Putamen (tissue), 1 donor: ENCODE measurements at regions not wholly inside any gene's neighbourhood (a gene's known extent, or its start where the extent isn't known, plus 50 kb on each side); places are given as distances from the start of the nearest gene placed in this dataset.
A peak's percentile ranks its signal among the peaks of the same experiment; 100 is the strongest.
"Not testable (repeated sequence)": the region's sequence is repeated elsewhere in the genome, so short reads cannot be mapped to it uniquely, and the experiment has no call there.

Experiments
- DNase-seq: peaks from one replicate; pipeline ENCODE4 v3.0.0-alpha.2; 2016; ENCODE audit warnings: low spot score

DNA sequence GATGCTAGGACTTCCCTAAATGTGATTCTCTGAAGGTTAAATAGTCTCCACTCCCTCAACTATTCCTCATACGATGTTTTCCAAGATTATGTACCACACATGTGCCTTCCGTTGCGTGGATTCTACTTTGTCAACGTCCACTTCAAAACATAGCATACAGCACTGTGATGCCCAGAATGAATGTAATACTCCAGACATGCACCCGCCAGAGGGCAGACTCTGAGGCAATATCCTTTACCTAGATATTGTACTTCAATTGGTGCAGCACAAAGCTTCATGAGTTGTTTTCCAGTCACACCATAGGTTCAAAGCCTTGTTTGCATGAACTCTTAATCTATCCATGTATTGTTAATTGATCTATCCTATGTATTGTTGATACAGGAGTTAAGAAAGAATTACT lies 201.0 kb upstream of the NABP1 start:
- no peak for DNase-seq

- DNase-seq = no peak
These were observed 198.9 kb upstream of the NABP1 start for GRCh38 chr2:191478799-191479679.

DNA sequence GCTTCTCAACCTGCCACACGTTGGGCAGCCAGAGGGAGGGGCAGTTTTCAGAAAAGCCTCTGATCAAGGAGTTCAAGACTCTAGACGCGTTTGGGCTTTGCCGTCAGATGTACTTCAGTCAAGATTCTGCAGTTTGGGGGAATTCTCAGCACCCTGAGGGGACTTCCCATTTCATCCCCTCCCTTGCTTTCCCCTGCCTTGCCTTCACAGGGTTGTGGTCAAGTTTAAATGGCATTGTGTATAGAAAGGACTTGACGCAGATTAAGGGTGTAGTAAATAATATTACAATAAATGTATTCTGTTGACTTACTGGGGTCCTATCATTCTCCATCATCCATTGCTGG lies 198.3 kb upstream of the NABP1 start:
- no peak for DNase-seq

GRCh38 chr2:191481305-191482070 lies 196.4 kb upstream of the NABP1 start:
- DNase-seq = no peak

GRCh38 chr2:191483117-191483516 lies 194.8 kb upstream of the NABP1 start:
- no peak for DNase-seq

DNA sequence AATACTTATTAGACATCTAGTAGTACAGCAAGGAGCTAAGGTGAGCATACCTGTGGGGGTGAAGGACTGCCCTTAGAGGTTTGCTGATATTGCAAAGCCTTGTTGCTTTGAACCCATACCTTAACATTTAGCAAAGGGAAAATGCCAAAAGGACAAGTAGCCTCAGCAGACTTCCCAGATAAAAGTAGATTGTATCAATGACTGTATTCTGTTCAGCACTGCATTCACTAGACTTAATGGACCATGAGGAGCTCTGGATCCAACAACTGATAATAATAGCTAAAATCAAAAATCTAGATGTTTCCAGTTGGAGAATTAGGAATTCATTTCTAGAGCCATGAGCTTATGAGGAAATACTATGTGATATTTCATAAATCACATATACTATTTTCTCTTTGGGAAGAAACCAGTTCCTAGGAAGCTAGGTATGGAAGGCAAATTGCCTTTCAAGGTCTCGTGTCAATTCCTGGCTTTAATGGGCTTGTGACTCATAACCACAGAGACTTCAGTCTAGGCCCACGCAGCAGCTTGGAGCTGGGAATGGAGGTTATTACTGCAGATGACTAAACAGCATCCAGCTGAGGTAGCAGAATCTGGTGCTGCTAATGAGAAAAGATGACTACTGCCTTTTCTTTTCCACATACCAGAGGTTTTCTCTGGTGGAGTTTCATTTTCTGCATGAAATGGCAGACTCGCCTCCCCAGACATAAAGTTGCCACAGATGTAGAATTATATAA lies 191.2 kb upstream of the NABP1 start:
- DNase-seq = peak; percentile 79

DNA sequence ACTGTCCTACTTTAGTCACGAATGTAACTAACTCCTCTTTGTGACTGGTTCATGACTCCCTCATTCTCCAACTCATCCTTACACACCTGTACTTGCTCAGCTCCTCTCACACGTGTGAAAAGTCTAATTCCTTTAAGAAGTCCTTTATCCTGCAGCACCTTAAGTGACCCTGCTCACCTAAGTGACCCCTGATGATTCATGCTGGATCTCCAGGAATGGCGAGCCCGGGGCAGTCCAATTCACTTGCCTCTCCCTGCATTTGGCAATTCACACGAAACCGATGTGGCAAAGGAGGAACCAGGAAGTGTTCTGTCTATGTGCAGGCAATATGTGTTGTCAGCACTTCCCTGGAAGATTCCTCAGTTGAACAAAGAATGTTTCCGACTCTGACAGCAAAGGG lies 189.8 kb upstream of the NABP1 start:
- DNase-seq = no peak

GRCh38 chr2:191489177-191489576 lies 188.8 kb upstream of the NABP1 start:
- DNase-seq = no peak

GRCh38 chr2:191496838-191497237 lies 181.1 kb upstream of the NABP1 start:
- DNase-seq = no peak

DNA sequence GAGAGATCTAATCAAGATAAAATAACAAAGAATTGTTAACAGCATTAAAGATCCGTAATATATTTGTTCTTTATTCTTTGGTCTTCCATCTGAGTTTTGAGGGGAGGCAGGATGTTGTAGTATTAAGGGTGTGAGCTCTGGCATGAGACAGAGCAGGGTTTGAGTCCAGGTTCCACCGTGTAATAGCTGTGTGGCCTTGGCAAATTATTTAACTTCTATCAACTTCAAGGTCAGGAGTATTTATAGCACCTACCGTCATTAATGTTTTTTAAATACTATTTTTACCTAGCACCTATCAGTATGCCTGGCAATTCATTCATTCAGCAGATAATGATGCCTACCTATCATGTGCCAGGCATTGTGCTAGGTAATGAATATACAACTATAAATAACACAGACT lies 180.1 kb upstream of the NABP1 start:
- DNase-seq = no peak

- DNase-seq = no peak
These were observed 178.9 kb upstream of the NABP1 start for GRCh38 chr2:191499050-191499449.

DNA sequence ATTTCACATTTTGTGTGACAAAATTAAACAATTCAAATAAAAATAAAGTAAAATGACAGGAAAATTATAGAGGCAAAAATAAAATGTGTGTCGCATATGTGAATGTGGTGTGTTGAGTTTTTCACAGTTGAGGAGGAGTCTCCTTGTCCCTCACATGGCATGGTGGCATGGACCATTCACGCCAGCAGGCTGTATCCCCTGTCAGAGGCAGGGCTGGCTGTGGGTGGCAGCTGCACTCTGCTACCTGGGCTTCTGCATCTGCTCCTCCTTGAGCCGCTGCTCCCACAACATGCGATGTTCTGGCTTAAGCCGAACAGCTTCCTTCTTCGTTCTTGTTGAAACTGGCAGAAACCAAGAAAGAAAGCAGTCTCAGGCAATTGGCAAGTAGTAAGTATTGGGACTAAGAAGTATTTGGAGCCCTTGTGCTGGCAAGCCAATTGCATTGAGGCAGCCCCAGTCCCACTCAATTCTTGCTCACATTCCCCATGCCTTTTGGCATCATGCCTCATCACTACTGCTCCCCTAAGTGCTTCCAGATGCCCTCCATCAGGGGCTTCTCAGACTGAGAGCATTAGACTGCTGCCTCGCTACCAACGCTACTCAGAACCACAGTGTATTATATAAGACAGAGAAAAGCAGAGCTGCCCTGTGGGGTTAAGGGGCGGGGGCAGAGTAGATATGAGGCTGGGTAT lies 177.9 kb upstream of the NABP1 start:
- DNase-seq = no peak

GRCh38 chr2:191500566-191500883 lies 177.4 kb upstream of the NABP1 start:
- DNase-seq = no peak

GRCh38 chr2:191500884-191501560 lies 176.9 kb upstream of the NABP1 start:
- DNase-seq = no peak

GRCh38 chr2:191501561-191502168 lies 176.3 kb upstream of the NABP1 start:
- no peak for DNase-seq

- DNase-seq = no peak
These were observed 171.4 kb upstream of the NABP1 start for GRCh38 chr2:191506515-191506914.

- not testable (repeated sequence) for DNase-seq
These were observed 170.6 kb upstream of the NABP1 start for GRCh38 chr2:191507252-191507853.

- DNase-seq = no peak
These were observed 169.2 kb upstream of the NABP1 start for GRCh38 chr2:191508738-191509137.

DNA sequence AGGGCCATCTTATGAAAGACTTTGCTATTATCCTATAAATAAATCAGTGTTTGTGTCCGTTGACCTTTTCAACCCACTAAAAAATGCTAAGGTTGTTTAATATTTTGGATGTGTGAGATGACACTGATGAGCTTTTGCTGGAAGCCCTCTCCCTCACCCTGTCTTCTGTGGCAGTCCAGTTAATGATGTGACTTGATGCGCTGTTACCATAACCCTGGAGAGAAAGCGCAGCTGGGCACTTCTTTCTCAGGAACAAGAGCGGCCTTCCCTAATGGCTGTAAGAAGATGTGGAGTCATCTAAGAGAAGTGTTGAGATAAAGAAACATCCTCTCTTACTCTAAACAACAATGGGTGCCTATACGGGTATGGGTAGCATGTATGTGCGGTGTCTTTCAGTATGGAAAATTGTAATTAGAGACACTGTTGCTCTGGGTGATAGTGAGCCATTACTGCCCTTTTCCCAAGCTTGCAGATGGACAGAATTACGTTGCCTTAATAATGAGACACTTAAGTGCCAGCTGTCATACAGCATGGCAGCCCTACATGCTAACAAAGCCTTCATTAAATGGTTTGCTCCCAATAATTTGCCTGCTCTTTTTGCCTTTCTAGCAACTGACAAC lies 165.6 kb upstream of the NABP1 start:
- no peak for DNase-seq

GRCh38 chr2:191512874-191513273 lies 165.1 kb upstream of the NABP1 start:
- no peak for DNase-seq
